ENCODE measurements at regions not wholly inside any gene's neighbourhood (a gene's known extent, or its start where the extent isn't known, plus 50 kb on each side); places are given as distances from the start of the nearest gene placed in this dataset.

GRCh38 chr1:13892198-13892597 is 192.2 kb downstream of the PRDM2 start:
- TF ChIP-seq EZH2phosphoT487 (conservative IDR thresholded peaks at IDR 0.05; ENCODE audit: low read length) (no peak), CTCF (IDR thresholded peaks at IDR 0.05; ENCODE audit: insufficient read depth, low read length, poor library complexity, severe bottlenecking) (no peak)

Data from SU-DHL-6 (cell line).